ENCODE measurements at regions not wholly inside any gene's neighbourhood (a gene's known extent, or its start where the extent isn't known, plus 50 kb on each side); places are given as distances from the start of the nearest gene placed in this dataset.

GRCh38 chr1:83112248-83112885 is 886.6 kb downstream of the TTLL7 start (continued):
- TF ChIP-seq, protein P1, sequence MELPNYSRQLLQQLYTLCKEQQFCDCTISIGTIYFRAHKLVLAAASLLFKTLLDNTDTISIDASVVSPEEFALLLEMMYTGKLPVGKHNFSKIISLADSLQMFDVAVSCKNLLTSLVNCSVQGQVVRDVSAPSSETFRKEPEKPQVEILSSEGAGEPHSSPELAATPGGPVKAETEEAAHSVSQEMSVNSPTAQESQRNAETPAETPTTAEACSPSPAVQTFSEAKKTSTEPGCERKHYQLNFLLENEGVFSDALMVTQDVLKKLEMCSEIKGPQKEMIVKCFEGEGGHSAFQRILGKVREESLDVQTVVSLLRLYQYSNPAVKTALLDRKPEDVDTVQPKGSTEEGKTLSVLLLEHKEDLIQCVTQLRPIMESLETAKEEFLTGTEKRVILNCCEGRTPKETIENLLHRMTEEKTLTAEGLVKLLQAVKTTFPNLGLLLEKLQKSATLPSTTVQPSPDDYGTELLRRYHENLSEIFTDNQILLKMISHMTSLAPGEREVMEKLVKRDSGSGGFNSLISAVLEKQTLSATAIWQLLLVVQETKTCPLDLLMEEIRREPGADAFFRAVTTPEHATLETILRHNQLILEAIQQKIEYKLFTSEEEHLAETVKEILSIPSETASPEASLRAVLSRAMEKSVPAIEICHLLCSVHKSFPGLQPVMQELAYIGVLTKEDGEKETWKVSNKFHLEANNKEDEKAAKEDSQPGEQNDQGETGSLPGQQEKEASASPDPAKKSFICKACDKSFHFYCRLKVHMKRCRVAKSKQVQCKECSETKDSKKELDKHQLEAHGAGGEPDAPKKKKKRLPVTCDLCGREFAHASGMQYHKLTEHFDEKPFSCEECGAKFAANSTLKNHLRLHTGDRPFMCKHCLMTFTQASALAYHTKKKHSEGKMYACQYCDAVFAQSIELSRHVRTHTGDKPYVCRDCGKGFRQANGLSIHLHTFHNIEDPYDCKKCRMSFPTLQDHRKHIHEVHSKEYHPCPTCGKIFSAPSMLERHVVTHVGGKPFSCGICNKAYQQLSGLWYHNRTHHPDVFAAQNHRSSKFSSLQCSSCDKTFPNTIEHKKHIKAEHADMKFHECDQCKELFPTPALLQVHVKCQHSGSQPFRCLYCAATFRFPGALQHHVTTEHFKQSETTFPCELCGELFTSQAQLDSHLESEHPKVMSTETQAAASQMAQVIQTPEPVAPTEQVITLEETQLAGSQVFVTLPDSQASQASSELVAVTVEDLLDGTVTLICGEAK (IDR thresholded peaks at IDR 0.05; ENCODE audit: borderline replicate concordance): no peak
- TF ChIP-seq ZBED1 (IDR thresholded peaks at IDR 0.05; ENCODE audit: borderline replicate concordance): no peak

DNA sequence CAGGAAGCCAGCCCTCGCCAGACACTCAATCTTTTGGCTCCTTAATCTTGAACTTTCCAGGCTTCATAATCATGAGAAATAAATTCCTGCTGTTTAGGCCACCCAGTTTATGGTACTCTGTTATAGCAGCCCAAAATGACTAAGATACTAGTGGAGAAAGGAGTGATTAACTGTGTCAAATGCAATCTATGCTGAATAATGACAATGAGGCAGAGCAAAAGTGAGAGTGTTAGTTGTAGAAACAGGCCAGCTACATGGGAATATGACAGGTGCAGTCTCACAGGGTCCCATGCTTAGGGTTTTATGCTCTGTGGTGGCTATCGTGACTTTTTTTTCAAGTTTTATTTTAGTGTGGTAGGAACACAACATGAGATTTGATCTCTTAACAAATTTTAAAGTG is 888.8 kb downstream of the TTLL7 start:
- no peaks in the 10 kb centered on the region for H4K20me1 ChIP-seq (ENCODE audit: control insufficient read depth, insufficient read depth)
- ChIA-PET SMC1A (ENCODE audit: uncharacterized antibody, unreplicated experiment) (no interaction called here), RAD21 (ENCODE audit: unreplicated experiment) (no interaction called here), POLR2A (no interaction called here), CTCF (no interaction called here)
- no peak overlapping the region for H3K4me3 ChIP-seq
- no peaks in the 10 kb centered on the region for H3K36me3 ChIP-seq (ENCODE audit: control insufficient read depth in 2 of 2, insufficient read depth in 2 of 2, low read length in 1 of 2)
- intact Hi-C loops (cut with micrococcal nuclease; ENCODE audit: unreplicated experiment) (no loop called here), in situ Hi-C loops (cut with MboI) (no loop called here)
- no peaks in the 10 kb centered on the region for H3K9me3 ChIP-seq (replicated peaks; ENCODE audit: control insufficient read depth, insufficient read depth, low read length)
- no peak overlapping the region for H2AFZ ChIP-seq (ENCODE audit: control insufficient read depth, low read depth, low read length)
- WGBS (ENCODE audit: insufficient coverage, insufficient replicate concordance, low lambda C conversion rate, missing lambda C conversion rate): 40% methylated on average over 2 of the region's 2 CpGs
- no peak for FAIRE-seq
- no peaks in the 10 kb centered on the region for H3K27me3 ChIP-seq (replicated peaks in 1 of 2; ENCODE audit: control insufficient read depth in 2 of 2, insufficient read depth in 2 of 2, low read length in 1 of 2)
- no TSS peak for BruUV-seq (replicated peaks)
- H3K79me2 ChIP-seq (ENCODE audit: control insufficient read depth, insufficient read depth, low read length): no peaks in the 10 kb centered on the region
- no peak overlapping the region for H3K27ac ChIP-seq (ENCODE audit: control insufficient read depth, insufficient read depth)
- ATAC-seq: no peak
- DNase-seq (ENCODE audit: low read depth, low spot score): no peak
- no peak overlapping the region for H3K9ac ChIP-seq (ENCODE audit: control insufficient read depth, insufficient read depth, low read length)
- H3K4me1 ChIP-seq (ENCODE audit: control insufficient read depth, insufficient read depth, low read length): no peaks in the 10 kb centered on the region
- H3K4me2 ChIP-seq (ENCODE audit: control insufficient read depth, insufficient read depth): no peak overlapping the region
- TF ChIP-seq IRF5 (IDR thresholded peaks at IDR 0.05; ENCODE audit: borderline replicate concordance): no peak
- no peak for TF ChIP-seq ZZZ3 (IDR thresholded peaks at IDR 0.05; ENCODE audit: control insufficient read depth, insufficient read length, low read depth)
- TF ChIP-seq ZNF592 (IDR thresholded peaks at IDR 0.05): no peak
- TF ChIP-seq, protein P2, sequence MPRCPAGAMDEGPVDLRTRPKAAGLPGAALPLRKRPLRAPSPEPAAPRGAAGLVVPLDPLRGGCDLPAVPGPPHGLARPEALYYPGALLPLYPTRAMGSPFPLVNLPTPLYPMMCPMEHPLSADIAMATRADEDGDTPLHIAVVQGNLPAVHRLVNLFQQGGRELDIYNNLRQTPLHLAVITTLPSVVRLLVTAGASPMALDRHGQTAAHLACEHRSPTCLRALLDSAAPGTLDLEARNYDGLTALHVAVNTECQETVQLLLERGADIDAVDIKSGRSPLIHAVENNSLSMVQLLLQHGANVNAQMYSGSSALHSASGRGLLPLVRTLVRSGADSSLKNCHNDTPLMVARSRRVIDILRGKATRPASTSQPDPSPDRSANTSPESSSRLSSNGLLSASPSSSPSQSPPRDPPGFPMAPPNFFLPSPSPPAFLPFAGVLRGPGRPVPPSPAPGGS (IDR thresholded peaks at IDR 0.05; ENCODE audit: borderline replicate concordance, insufficient read depth, low read depth, low read length, poor library complexity, severe bottlenecking): no peak
- no peak for TF ChIP-seq SP1 (IDR thresholded peaks at IDR 0.05; ENCODE audit: low read depth, low read length)
- no peak for TF ChIP-seq SMAD1 (IDR thresholded peaks at IDR 0.05; ENCODE audit: low read depth, partially characterized antibody)
- TF ChIP-seq, protein P3, sequence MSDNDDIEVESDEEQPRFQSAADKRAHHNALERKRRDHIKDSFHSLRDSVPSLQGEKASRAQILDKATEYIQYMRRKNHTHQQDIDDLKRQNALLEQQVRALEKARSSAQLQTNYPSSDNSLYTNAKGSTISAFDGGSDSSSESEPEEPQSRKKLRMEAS (IDR thresholded peaks at IDR 0.05; ENCODE audit: low read depth, low read length): no peak
- no peak for TF ChIP-seq IRF4 (IDR thresholded peaks at IDR 0.05; ENCODE audit: low read depth, low read length)
- no peak for TF ChIP-seq NR2C2 (IDR thresholded peaks at IDR 0.05; ENCODE audit: borderline replicate concordance, control insufficient read depth, insufficient read length, low read depth)
